ENCODE measurements at regions not wholly inside any gene's neighbourhood (a gene's known extent, or its start where the extent isn't known, plus 50 kb on each side); places are given as distances from the start of the nearest gene placed in this dataset.

GRCh38 chr5:124796495-124796894 is 50.1 kb upstream of the ZNF608 start:
- no peaks in the 10 kb centered on the region for H3K9me2 ChIP-seq (replicated peaks; ENCODE audit: insufficient read depth, low read length)
- no peak overlapping the region for H3K9ac ChIP-seq (ENCODE audit: low read length)
- no peaks in the 10 kb centered on the region for H3K27me3 ChIP-seq (ENCODE audit: low read length)
- H3K9me3 ChIP-seq (ENCODE audit: low read length): no peaks in the 10 kb centered on the region
- no peaks in the 10 kb centered on the region for H4K20me1 ChIP-seq (ENCODE audit: insufficient read depth, low read depth, low read length)
- H3K27ac ChIP-seq (ENCODE audit: low read length): no peak overlapping the region
- no peaks in the 10 kb centered on the region for H3K36me3 ChIP-seq (ENCODE audit: insufficient read depth, low read length)
- H3K4me1 ChIP-seq (ENCODE audit: low read length): peaks cover 4% of the 10 kb centered on the region; the same call in 1 of the 2 replicates
- no peaks in the 10 kb centered on the region for H3K79me2 ChIP-seq (ENCODE audit: low read length)
- H3K4me2 ChIP-seq (ENCODE audit: low read depth, low read length, poor library complexity, severe bottlenecking): no peak overlapping the region
- DNase-seq: no peak
- H2AFZ ChIP-seq (ENCODE audit: low read length): no peak overlapping the region
- no peak overlapping the region for H3K4me3 ChIP-seq (ENCODE audit: low read length)

- H3K79me2 ChIP-seq (ENCODE audit: low read length): no peaks in the 10 kb centered on the region
- H3K4me1 ChIP-seq (ENCODE audit: low read length): peaks cover 4% of the 10 kb centered on the region; the same call in 1 of the 2 replicates
- no peaks in the 10 kb centered on the region for H3K9me2 ChIP-seq (replicated peaks; ENCODE audit: insufficient read depth, low read length)
- no peak overlapping the region for H3K27ac ChIP-seq (ENCODE audit: low read length)
- no peak overlapping the region for H3K4me2 ChIP-seq (ENCODE audit: low read depth, low read length, poor library complexity, severe bottlenecking)
- no peak overlapping the region for H2AFZ ChIP-seq (ENCODE audit: low read length)
- no peaks in the 10 kb centered on the region for H4K20me1 ChIP-seq (ENCODE audit: insufficient read depth, low read depth, low read length)
- H3K9me3 ChIP-seq (ENCODE audit: low read length): no peaks in the 10 kb centered on the region
- H3K27me3 ChIP-seq (ENCODE audit: low read length): no peaks in the 10 kb centered on the region
- no peak overlapping the region for H3K4me3 ChIP-seq (ENCODE audit: low read length)
- no peaks in the 10 kb centered on the region for H3K36me3 ChIP-seq (ENCODE audit: insufficient read depth, low read length)
- DNase-seq: no peak
- H3K9ac ChIP-seq (ENCODE audit: low read length): no peak overlapping the region
These were observed 51.2 kb upstream of the ZNF608 start for GRCh38 chr5:124797665-124798087.

GRCh38 chr5:124798890-124799289 is 52.5 kb upstream of the ZNF608 start:
- H3K9me3 ChIP-seq (ENCODE audit: low read length): no peaks in the 10 kb centered on the region
- H3K9me2 ChIP-seq (replicated peaks; ENCODE audit: insufficient read depth, low read length): no peaks in the 10 kb centered on the region
- DNase-seq: no peak
- no peak overlapping the region for H2AFZ ChIP-seq (ENCODE audit: low read length)
- peaks cover 4% of the 10 kb centered on the region; the same call in 1 of the 2 replicates for H3K4me1 ChIP-seq (ENCODE audit: low read length)
- no peak overlapping the region for H3K27ac ChIP-seq (ENCODE audit: low read length)
- H3K4me3 ChIP-seq (ENCODE audit: low read length): no peak overlapping the region
- no peaks in the 10 kb centered on the region for H3K79me2 ChIP-seq (ENCODE audit: low read length)
- H4K20me1 ChIP-seq (ENCODE audit: insufficient read depth, low read depth, low read length): no peaks in the 10 kb centered on the region
- no peak overlapping the region for H3K9ac ChIP-seq (ENCODE audit: low read length)
- H3K4me2 ChIP-seq (ENCODE audit: low read depth, low read length, poor library complexity, severe bottlenecking): no peak overlapping the region
- no peaks in the 10 kb centered on the region for H3K36me3 ChIP-seq (ENCODE audit: insufficient read depth, low read length)
- H3K27me3 ChIP-seq (ENCODE audit: low read length): no peaks in the 10 kb centered on the region

- Histone ChIP-seq H3K79me2 (ENCODE audit: low read length) (no peaks in the 10 kb centered on the region), H3K27me3 (ENCODE audit: low read length) (no peaks in the 10 kb centered on the region), H3K9me2 (replicated peaks; ENCODE audit: insufficient read depth, low read length) (no peaks in the 10 kb centered on the region), H3K27ac (ENCODE audit: low read length) (no peak overlapping the region), H3K4me2 (ENCODE audit: low read depth, low read length, poor library complexity, severe bottlenecking) (no peak overlapping the region), H3K36me3 (ENCODE audit: insufficient read depth, low read length) (no peaks in the 10 kb centered on the region), H3K9me3 (ENCODE audit: low read length) (no peaks in the 10 kb centered on the region), H3K4me3 (ENCODE audit: low read length) (no peak overlapping the region), H3K9ac (ENCODE audit: low read length) (no peak overlapping the region), H3K4me1 (ENCODE audit: low read length) (peaks cover 4% of the 10 kb centered on the region; the same call in 1 of the 2 replicates), H2AFZ (ENCODE audit: low read length) (no peak overlapping the region), H4K20me1 (ENCODE audit: insufficient read depth, low read depth, low read length) (no peaks in the 10 kb centered on the region)
- DNase-seq: no peak
These were observed 55.1 kb upstream of the ZNF608 start for GRCh38 chr5:124801551-124801950.

- Histone ChIP-seq H3K9me2 (replicated peaks; ENCODE audit: insufficient read depth, low read length) (no peaks in the 10 kb centered on the region), H2AFZ (ENCODE audit: low read length) (no peak overlapping the region), H3K79me2 (ENCODE audit: low read length) (no peaks in the 10 kb centered on the region), H3K27me3 (ENCODE audit: low read length) (no peaks in the 10 kb centered on the region), H3K27ac (ENCODE audit: low read length) (no peak overlapping the region), H3K36me3 (ENCODE audit: insufficient read depth, low read length) (no peaks in the 10 kb centered on the region), H3K4me1 (ENCODE audit: low read length) (peaks cover 4% of the 10 kb centered on the region; the same call in 1 of the 2 replicates), H3K9ac (ENCODE audit: low read length) (no peak overlapping the region), H3K9me3 (ENCODE audit: low read length) (no peaks in the 10 kb centered on the region), H4K20me1 (ENCODE audit: insufficient read depth, low read depth, low read length) (no peaks in the 10 kb centered on the region), H3K4me2 (ENCODE audit: low read depth, low read length, poor library complexity, severe bottlenecking) (no peak overlapping the region), H3K4me3 (ENCODE audit: low read length) (no peak overlapping the region)
- DNase-seq: no peak
These were observed 57.3 kb upstream of the ZNF608 start for GRCh38 chr5:124803617-124804323.

DNA sequence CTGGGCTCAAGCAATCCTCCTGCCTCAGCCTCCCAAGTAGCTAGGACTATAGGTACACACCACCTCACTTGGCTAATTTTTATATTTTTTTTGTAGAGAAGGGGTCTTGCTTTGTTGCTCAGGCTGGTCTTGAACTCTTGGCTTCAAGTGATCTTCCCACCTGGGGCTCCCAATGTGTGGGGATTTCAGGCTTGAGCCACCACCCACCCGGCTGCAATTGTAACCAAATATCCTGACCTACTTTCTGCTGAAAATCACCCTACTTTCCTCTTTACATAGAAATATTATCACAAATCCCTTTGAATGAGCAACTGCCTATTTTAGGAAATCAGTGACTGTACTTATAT is 59.6 kb upstream of the ZNF608 start:
- no peaks in the 10 kb centered on the region for H4K20me1 ChIP-seq (ENCODE audit: insufficient read depth, low read depth, low read length)
- no peaks in the 10 kb centered on the region for H3K9me2 ChIP-seq (replicated peaks; ENCODE audit: insufficient read depth, low read length)
- H3K4me1 ChIP-seq (ENCODE audit: low read length): no peaks in the 10 kb centered on the region
- no peaks in the 10 kb centered on the region for H3K36me3 ChIP-seq (ENCODE audit: insufficient read depth, low read length)
- H3K27ac ChIP-seq (ENCODE audit: low read length): no peak overlapping the region
- H3K27me3 ChIP-seq (ENCODE audit: low read length): no peaks in the 10 kb centered on the region
- no peaks in the 10 kb centered on the region for H3K79me2 ChIP-seq (ENCODE audit: low read length)
- DNase-seq: no peak
- H3K4me3 ChIP-seq (ENCODE audit: low read length): no peak overlapping the region
- H2AFZ ChIP-seq (ENCODE audit: low read length): no peak overlapping the region
- no peaks in the 10 kb centered on the region for H3K9me3 ChIP-seq (ENCODE audit: low read length)
- no peak overlapping the region for H3K9ac ChIP-seq (ENCODE audit: low read length)
- H3K4me2 ChIP-seq (ENCODE audit: low read depth, low read length, poor library complexity, severe bottlenecking): no peak overlapping the region

DNA sequence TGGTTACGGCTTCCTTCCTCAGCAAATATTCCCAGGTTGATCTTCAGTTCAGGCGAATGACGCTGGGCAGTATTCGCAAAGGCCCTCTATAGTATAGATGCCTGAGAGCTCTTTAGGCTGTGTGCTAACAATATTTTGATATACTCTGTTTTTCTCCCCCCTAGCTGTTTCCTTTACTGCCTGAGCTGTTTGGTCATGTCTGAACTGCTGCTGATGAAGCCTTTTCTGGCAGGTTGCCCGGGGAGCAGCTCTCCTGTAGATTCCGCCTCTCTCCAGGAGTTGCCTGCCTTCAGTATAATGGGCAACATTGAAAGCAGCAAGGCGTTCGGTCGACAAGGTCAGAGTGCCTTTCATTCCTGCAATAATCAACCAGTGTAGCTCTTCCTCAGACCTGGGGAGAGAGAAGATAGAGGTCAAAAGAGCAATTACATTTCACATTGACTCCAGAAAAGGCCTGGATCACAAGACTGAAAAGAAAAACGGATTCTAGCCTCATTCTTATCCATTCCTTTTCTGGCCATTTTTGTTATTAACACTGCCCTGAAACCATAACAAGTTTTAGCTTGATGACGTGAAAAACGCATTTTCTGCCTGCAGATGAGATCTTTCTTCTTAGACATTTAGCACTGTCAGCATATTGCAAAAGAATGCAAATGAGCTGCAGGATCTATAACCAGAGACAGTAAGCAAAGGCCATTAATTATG is 60.1 kb upstream of the ZNF608 start:
- Histone ChIP-seq H3K9ac (ENCODE audit: low read length) (no peak overlapping the region), H3K4me3 (ENCODE audit: low read length) (no peak overlapping the region)

GRCh38 chr5:124808842-124809268 is 62.4 kb upstream of the ZNF608 start:
- Histone ChIP-seq H4K20me1 (ENCODE audit: insufficient read depth, low read depth, low read length) (no peaks in the 10 kb centered on the region), H3K9me3 (ENCODE audit: low read length) (no peaks in the 10 kb centered on the region), H3K36me3 (ENCODE audit: insufficient read depth, low read length) (no peaks in the 10 kb centered on the region), H3K9me2 (replicated peaks; ENCODE audit: insufficient read depth, low read length) (no peaks in the 10 kb centered on the region), H3K4me3 (ENCODE audit: low read length) (no peak overlapping the region), H3K4me2 (ENCODE audit: low read depth, low read length, poor library complexity, severe bottlenecking) (no peak overlapping the region), H3K27ac (ENCODE audit: low read length) (no peak overlapping the region), H3K9ac (ENCODE audit: low read length) (no peak overlapping the region), H3K4me1 (ENCODE audit: low read length) (peaks cover 3% of the 10 kb centered on the region; the same call in 1 of the 2 replicates), H3K79me2 (ENCODE audit: low read length) (no peaks in the 10 kb centered on the region), H2AFZ (ENCODE audit: low read length) (no peak overlapping the region), H3K27me3 (ENCODE audit: low read length) (no peaks in the 10 kb centered on the region)
- DNase-seq: no peak

More for the DNA sequence above, 60.1 kb upstream of the ZNF608 start:
- Histone ChIP-seq H3K36me3 (ENCODE audit: insufficient read depth, low read length) (no peaks in the 10 kb centered on the region), H3K9me3 (ENCODE audit: low read length) (no peaks in the 10 kb centered on the region), H3K79me2 (ENCODE audit: low read length) (no peaks in the 10 kb centered on the region), H3K27me3 (ENCODE audit: low read length) (no peaks in the 10 kb centered on the region), H3K4me1 (ENCODE audit: low read length) (no peaks in the 10 kb centered on the region), H2AFZ (ENCODE audit: low read length) (no peak overlapping the region), H3K4me2 (ENCODE audit: low read depth, low read length, poor library complexity, severe bottlenecking) (no peak overlapping the region), H3K27ac (ENCODE audit: low read length) (no peak overlapping the region), H3K9me2 (replicated peaks; ENCODE audit: insufficient read depth, low read length) (no peaks in the 10 kb centered on the region), H4K20me1 (ENCODE audit: insufficient read depth, low read depth, low read length) (no peaks in the 10 kb centered on the region)
- DNase-seq: no peak

All from Karpas-422 (cell line).